Right atrium auricular region (tissue), 2 donors: ENCODE measurements at regions not wholly inside any gene's neighbourhood (a gene's known extent, or its start where the extent isn't known, plus 50 kb on each side); places are given as distances from the start of the nearest gene placed in this dataset.

Experiments used
- DNase-seq: peaks from one replicate; pipeline ENCODE4 v3.0.0-alpha.2; 2019; ENCODE audit warnings: low spot score
- H3K27ac ChIP-seq, 2 donors: fragments of 200-600 bp; sonication (generic); 1 replicate in 1 of 2; 2 replicates in 1 of 2; pipeline ENCODE4 v1.5.1; 2016 to 2019
- H3K27me3 ChIP-seq, 2 donors: fragments of 200-600 bp; sonication (generic); one replicate each; pipeline versions ENCODE4 v1.5.1 to v1.6.0; 2017 to 2019
- H3K36me3 ChIP-seq: fragments of 200-600 bp; sonication (generic); one replicate; pipeline ENCODE4 v1.5.1; 2016
- H3K4me1 ChIP-seq, 2 donors: fragments of 200-600 bp; sonication (generic); one replicate each; pipeline versions ENCODE4 v1.5.1 to v1.6.0; 2017 to 2019
- H3K4me3 ChIP-seq, 2 donors: fragments of 200-600 bp; sonication (generic); 1 replicate in 1 of 2; 2 replicates in 1 of 2; pipeline ENCODE4 v1.5.1; 2017 to 2019; ENCODE audit warnings: mild to moderate bottlenecking in 1 of 2, moderate library complexity in 1 of 2
- H3K9me3 ChIP-seq, 2 donors: fragments of 200-600 bp; sonication (generic); one replicate each; pipeline ENCODE4 v1.5.1; 2019
- CTCF ChIP-seq, 2 donors: fragments of 200-600 bp; sonication (generic); IDR thresholded peaks; one replicate each; pipeline ENCODE4 v1.5.1; 2019; ENCODE audit warnings: antibody characterized with exemption in 2 of 2

GRCh38 chr5:82389347-82389746 lies 111.2 kb upstream of the RPS23 start:
- no peak for DNase-seq
- H3K36me3 ChIP-seq: no peaks in the 10 kb centered on the region
- TF ChIP-seq CTCF (IDR thresholded peaks at IDR 0.05): no peak
- H3K27ac ChIP-seq: peak overlapping the region in 1 of 2 donors; percentile 36
- no peaks in the 10 kb centered on the region for H3K9me3 ChIP-seq
- no peaks in the 10 kb centered on the region for H3K27me3 ChIP-seq
- H3K4me3 ChIP-seq: no peak overlapping the region
- no peaks in the 10 kb centered on the region for H3K4me1 ChIP-seq

GRCh38 chr5:82388181-82388580 lies 110.0 kb upstream of the RPS23 start:
- H3K4me1 ChIP-seq: no peaks in the 10 kb centered on the region
- DNase-seq: no peak
- H3K27me3 ChIP-seq: no peaks in the 10 kb centered on the region
- TF ChIP-seq CTCF (IDR thresholded peaks at IDR 0.05): no peak
- H3K36me3 ChIP-seq: no peaks in the 10 kb centered on the region
- H3K27ac ChIP-seq: no peak overlapping the region
- no peaks in the 10 kb centered on the region for H3K9me3 ChIP-seq
- no peak overlapping the region for H3K4me3 ChIP-seq

GRCh38 chr5:82387819-82388166 lies 109.6 kb upstream of the RPS23 start:
- Histone ChIP-seq H3K36me3 (no peaks in the 10 kb centered on the region), H3K4me1 (no peaks in the 10 kb centered on the region), H3K27ac (no peak overlapping the region), H3K27me3 (no peaks in the 10 kb centered on the region), H3K4me3 (no peak overlapping the region), H3K9me3 (no peaks in the 10 kb centered on the region)
- TF ChIP-seq CTCF (IDR thresholded peaks at IDR 0.05): no peak
- no peak for DNase-seq

- Histone ChIP-seq H3K27ac (no peak overlapping the region), H3K4me1 (no peaks in the 10 kb centered on the region)
These were observed 109.1 kb upstream of the RPS23 start for GRCh38 chr5:82387001-82387818.

GRCh38 chr5:82386576-82386975 lies 108.4 kb upstream of the RPS23 start:
- H3K4me1 ChIP-seq: no peaks in the 10 kb centered on the region
- H3K36me3 ChIP-seq: no peaks in the 10 kb centered on the region
- no peaks in the 10 kb centered on the region for H3K9me3 ChIP-seq
- no peak overlapping the region for H3K27ac ChIP-seq
- H3K4me3 ChIP-seq: no peak overlapping the region
- TF ChIP-seq CTCF (IDR thresholded peaks at IDR 0.05): no peak
- no peak for DNase-seq
- H3K27me3 ChIP-seq: no peaks in the 10 kb centered on the region

More at GRCh38 chr5:82387001-82387818, 109.1 kb upstream of the RPS23 start:
- no peaks in the 10 kb centered on the region for H3K27me3 ChIP-seq
- no peak overlapping the region for H3K4me3 ChIP-seq
- TF ChIP-seq CTCF (IDR thresholded peaks at IDR 0.05): no peak
- no peak for DNase-seq
- H3K9me3 ChIP-seq: no peaks in the 10 kb centered on the region
- no peaks in the 10 kb centered on the region for H3K36me3 ChIP-seq
